Lower leg skin (tissue), 3 donors: ENCODE measurements at regions not wholly inside any gene's neighbourhood (a gene's known extent, or its start where the extent isn't known, plus 50 kb on each side); places are given as distances from the start of the nearest gene placed in this dataset.
"Not testable (repeated sequence)": the region's sequence is repeated elsewhere in the genome, so short reads cannot be mapped to it uniquely, and the experiment has no call there.

Source experiments
- CTCF ChIP-seq, 3 donors: fragments of 450-650 bp; IDR thresholded peaks; one replicate each; pipeline ENCODE4 v1.5.1; 2016; ENCODE audit warnings: antibody characterized with exemption in 3 of 3, mild to moderate bottlenecking in 3 of 3, moderate library complexity in 2 of 3
- POLR2A ChIP-seq, 2 donors: fragments of 450-650 bp; IDR thresholded peaks; one replicate each; pipeline ENCODE4 v1.6.1; 2016 to 2017; ENCODE audit warnings: antibody characterized with exemption in 2 of 2, mild to moderate bottlenecking in 1 of 2, moderate library complexity in 1 of 2

DNA sequence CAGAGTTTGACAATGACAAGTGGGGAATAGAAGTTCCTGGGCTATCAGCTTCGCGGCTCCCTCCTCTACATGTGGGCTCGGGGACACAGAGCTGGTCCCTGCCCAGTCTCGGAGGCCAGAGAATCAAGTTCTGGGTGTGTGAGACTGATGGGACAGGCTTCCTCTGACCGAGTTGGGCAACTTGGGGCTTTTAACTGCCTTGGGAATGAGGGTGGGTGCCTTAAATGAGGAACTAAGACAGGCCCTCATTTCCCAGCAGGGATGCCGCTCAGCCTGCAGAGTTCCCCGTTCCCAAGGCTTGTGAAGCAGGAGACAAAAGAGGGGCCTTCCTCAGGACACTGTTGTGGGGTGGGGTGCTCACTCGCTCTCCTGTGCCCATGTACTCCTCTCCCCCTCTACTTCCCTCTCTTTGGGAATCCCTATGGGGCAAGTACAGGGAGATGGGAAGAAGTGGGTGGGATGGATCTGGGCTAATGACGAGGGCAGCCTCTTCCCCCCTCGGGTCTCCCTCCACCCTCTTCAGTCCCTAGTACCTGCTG lies 290.2 kb downstream of the BCL2L11 start:
- TF ChIP-seq POLR2A, CTCF (IDR thresholded peaks at IDR 0.05): not testable (repeated sequence)
